Large intestine (tissue), 3 donors: ENCODE measurements at regions not wholly inside any gene's neighbourhood (a gene's known extent, or its start where the extent isn't known, plus 50 kb on each side); places are given as distances from the start of the nearest gene placed in this dataset.

Source experiments
- DNase-seq, 2 donors: peaks; one replicate each; pipeline versions ENCODE4 v3.0.0 to v3.0.0-alpha.2; 2013
- H3K27ac ChIP-seq: one replicate; pipeline ENCODE4 v1.5.1; 2013; ENCODE audit warnings: low read length
- H3K27me3 ChIP-seq: 2 replicates; pipeline ENCODE4 v1.6.1; 2013; ENCODE audit warnings: low read length; ENCODE audit not compliant: control insufficient read depth, insufficient read depth
- H3K36me3 ChIP-seq: 2 replicates; pipeline ENCODE4 v1.6.1; 2013; ENCODE audit warnings: low read length; ENCODE audit not compliant: control insufficient read depth, insufficient read depth
- H3K4me1 ChIP-seq: one replicate; pipeline ENCODE4 v1.6.1; 2013; ENCODE audit warnings: low read length; ENCODE audit not compliant: control insufficient read depth, insufficient read depth
- H3K4me3 ChIP-seq: one replicate; pipeline ENCODE4 v1.5.1; 2013; ENCODE audit warnings: low read length
- H3K9me3 ChIP-seq: one replicate; pipeline ENCODE4 v1.6.1; 2013; ENCODE audit warnings: mild to moderate bottlenecking, low read depth, low read length, moderate library complexity; ENCODE audit not compliant: control insufficient read depth
- WGBS: methylation state at CpG from one replicate; pipeline ENCODE4 v1.1.5; 2013; ENCODE audit warnings: low lambda C conversion rate; ENCODE audit not compliant: insufficient coverage; 5-methylcytosine and 5-hydroxymethylcytosine counted together

DNA sequence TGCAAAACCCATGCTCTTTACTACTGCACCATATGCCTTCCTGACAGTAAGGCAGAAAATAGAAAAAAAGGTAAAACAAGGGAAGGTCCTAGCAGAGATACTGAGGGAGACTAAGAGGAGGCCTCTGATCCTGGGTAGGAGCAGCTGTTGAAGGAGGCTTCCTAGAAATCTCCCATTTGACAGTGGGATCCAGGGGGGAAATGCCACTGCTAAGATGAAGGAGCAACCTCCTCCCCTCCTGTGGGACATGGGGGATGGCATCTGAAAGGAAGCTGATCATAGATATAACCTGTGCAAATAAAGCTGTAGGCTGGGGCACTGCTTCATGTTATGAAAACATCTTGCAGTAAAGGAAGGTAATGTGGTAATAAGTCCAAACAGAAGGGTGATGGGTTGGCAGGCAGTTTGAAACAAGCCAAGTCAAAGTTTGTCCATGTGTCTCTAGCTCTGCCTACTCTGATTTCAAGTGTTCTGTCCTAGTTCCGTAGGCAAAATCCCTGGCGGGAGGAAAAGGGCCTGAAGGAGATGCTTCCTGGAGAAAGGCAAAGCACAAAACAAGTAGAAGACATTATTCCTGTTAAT, 86.7 kb upstream of the EED start:
- Histone ChIP-seq H3K36me3 (no peaks in the 10 kb centered on the region), H3K4me1 (peaks cover 23% of the 10 kb centered on the region), H3K27ac (no peak overlapping the region), H3K4me3 (no peak overlapping the region), H3K27me3 (no peaks in the 10 kb centered on the region), H3K9me3 (no peaks in the 10 kb centered on the region)
- no CpG with 5 or more reads among the region's 2 CpGs for WGBS
- DNase-seq: no peak

DNA sequence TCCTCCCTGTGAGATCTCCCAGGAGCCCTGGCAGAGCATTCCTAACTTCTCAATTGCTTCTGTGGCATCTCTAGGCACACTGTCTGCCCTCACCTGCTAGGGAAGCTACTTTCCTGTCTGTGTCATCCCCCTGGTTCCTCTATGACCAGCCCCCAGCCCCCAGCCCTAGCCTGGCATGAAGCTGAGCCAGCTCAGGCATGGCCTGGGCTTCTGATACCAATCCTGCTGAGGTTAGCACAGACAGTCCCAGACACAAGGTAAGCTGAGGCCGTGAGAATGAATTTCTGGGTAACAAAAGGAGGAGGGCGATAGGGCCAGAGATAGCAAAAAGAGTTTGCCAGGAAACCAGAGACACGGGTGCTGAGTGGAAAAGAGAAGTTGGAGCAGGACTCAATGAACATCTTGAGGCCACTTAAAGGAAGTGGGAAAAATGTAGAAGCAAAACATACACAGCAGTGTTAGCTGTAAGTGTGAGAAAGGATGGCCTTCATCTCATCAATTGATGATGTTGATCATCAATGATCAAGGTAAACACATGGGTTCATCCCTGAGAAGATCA, 87.6 kb upstream of the PICALM start:
- DNase-seq: no peak
- 86% methylated on average over 3 of the region's 3 CpGs for WGBS
- no peaks in the 10 kb centered on the region for H3K36me3 ChIP-seq
- H3K27ac ChIP-seq: no peak overlapping the region
- no peak overlapping the region for H3K4me3 ChIP-seq
- H3K27me3 ChIP-seq: no peaks in the 10 kb centered on the region
- peaks cover 24% of the 10 kb centered on the region for H3K4me1 ChIP-seq
- H3K9me3 ChIP-seq: no peaks in the 10 kb centered on the region

DNA sequence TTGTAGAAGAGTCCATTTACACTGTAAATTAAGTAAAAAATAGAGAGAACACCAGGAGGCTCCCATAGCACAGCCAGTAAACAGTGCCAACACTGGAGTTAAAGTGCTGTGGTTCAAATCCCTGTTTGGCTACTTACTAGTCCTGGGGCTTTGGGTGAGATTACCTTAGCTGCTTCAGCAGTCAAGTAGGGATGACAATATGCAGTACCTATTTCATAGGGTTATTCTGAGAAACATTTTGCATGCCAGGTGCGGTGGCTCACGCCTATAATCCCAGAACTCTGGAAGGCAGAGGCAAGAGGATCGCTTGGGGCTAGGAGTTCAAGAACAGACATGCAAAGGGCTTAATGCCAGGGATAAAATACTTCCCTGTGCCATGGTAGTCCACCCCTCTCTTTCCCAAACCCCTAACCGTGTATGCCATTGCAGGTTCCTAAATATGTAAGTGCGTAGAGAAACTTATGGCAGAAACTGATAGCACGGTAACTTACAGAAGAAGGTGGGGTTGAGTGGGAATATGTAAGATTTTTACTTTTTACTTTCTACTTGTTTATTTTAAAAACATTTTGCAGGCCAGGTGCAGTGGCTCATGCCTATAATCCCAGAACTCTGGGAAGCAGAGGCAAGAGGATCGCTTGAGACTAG, 86.4 kb upstream of the PICALM start:
- Histone ChIP-seq H3K27me3 (no peaks in the 10 kb centered on the region), H3K4me3 (no peak overlapping the region), H3K36me3 (no peaks in the 10 kb centered on the region), H3K27ac (no peak overlapping the region), H3K4me1 (peaks cover 22% of the 10 kb centered on the region), H3K9me3 (no peaks in the 10 kb centered on the region)
- no peak for DNase-seq
- no CpG with 5 or more reads among the region's 7 CpGs for WGBS

DNA sequence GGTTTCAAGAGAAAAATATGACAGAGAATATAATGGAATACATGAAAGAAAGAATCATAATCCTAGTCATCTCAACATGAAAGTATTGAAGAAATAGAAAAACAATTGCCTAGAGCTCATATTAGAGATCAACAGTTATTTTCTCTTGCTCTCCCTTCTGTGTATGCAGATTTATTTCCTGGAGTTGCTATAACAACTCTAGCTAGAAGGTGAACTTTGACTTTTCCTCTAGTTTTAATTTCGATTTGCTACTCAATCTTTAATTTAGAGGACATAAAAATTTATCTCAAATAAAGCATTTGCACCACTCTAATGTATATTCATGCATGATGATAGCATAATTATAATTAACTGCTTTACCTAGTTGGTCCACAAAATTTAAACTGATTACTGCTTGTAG, 84.6 kb upstream of the PICALM start:
- Histone ChIP-seq H3K9me3 (no peaks in the 10 kb centered on the region), H3K27ac (no peak overlapping the region), H3K4me3 (no peak overlapping the region), H3K27me3 (no peaks in the 10 kb centered on the region), H3K4me1 (peaks cover 15% of the 10 kb centered on the region), H3K36me3 (no peaks in the 10 kb centered on the region)
- no peak for DNase-seq
- WGBS: no CpG with 5 or more reads among the region's 1 CpG

DNA sequence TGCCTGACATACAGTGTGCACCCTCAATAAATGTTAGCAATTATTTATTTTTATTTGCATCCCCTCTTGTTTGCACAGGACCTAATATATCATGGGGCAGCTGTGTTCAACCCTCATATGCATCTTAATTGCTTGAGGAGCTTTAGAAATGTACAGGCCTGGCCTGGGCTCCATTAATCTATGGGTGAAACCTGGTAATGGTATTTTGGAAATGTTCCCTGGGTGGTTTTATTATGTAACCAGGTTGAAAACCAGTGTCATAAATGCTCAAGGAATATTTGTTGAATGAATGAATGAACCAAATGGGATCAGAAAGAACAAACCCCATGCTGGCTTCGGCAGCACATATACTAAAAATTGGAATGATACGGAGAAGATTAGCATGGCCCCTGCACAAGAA, 84.0 kb upstream of the PICALM start:
- WGBS: 60% methylated on average over 1 of the region's 2 CpGs
- H3K9me3 ChIP-seq: no peaks in the 10 kb centered on the region
- H3K36me3 ChIP-seq: no peaks in the 10 kb centered on the region
- no peaks in the 10 kb centered on the region for H3K27me3 ChIP-seq
- H3K4me3 ChIP-seq: no peak overlapping the region
- no peak for DNase-seq
- peaks cover 15% of the 10 kb centered on the region for H3K4me1 ChIP-seq
- H3K27ac ChIP-seq: no peak overlapping the region

DNA sequence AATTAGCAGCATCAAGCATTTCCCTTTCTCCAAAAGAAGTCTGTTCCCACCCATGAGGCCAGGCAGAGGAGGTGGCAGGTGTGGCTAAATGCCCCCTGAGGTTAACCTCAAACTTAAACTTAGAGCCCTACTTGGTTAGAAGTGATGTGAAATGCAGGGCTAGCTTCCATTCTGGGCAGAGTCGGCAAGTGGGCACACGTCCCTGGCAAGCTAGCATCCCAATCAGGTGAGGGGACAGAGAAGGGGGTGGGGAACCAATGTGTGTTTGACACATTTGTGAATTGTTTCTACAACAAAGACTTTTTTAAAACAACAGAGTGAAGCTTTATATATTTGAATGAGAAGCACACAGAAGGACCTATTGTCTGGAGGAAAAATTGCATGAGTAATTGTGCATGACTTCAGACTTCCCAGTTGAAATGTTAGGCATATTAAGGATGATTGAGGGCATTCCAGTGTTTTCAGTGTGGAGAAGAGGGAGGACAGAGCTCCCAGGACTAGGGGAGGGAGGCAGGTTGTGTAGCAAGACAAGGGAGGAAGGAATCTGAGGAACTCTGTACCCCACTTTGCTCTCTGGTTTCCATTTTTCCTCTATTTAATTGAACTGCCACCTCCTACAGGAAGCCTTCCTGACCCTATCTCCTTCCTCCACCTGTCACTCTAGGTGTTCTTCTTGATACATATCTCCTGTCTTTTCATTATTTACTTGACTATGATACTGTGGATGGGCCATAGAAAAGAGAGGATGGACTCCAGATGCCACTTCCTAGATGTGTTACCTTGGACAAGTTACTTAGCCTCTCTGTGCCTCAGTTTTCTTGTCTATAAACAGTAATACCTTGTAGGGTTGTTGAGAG, 83.3 kb upstream of the PICALM start:
- no peak overlapping the region for H3K27ac ChIP-seq
- H3K36me3 ChIP-seq: no peaks in the 10 kb centered on the region
- DNase-seq: no peak
- no peak overlapping the region for H3K4me3 ChIP-seq
- no peaks in the 10 kb centered on the region for H3K27me3 ChIP-seq
- H3K9me3 ChIP-seq: no peaks in the 10 kb centered on the region
- peaks cover 15% of the 10 kb centered on the region for H3K4me1 ChIP-seq
- 70% methylated on average over 2 of the region's 2 CpGs for WGBS

DNA sequence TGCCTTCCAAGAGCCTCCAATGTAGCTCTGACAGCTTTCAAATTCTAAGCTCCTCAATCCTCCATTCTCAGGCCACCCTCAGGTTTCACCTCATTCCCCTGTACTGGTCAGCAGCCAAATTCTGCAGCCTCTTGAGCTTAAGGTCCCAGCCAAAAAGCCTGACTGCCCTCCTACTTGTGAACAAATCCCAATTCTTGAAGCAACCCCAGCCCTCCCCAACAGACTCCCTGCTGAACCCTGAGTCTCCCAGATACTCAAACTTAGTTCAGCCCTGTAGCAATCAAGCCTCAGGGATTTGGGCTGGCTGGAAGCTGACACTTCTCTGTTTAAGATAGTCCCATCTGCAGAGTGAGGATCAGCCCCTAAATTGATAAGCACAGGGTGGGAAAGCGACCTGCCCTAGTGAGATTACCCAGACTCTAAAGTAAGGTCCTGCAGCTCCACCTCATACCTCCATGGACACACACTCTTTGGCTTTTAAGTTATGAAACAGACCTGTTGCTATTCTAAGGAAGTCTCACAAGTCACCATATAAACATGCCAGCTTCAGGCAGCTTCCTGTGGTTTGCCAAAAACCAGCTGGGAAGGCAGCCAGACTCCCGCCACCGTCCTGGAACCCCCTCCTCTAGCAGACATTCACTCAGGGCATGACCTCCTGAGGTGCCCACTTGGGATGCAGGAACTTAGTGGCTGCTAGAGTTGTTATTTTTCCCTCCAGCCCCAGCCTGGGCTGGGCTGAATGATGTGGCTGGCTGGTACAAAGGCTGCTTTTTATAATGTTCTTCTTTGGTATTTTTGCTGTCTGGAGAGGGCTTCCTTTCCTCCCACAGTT, 82.5 kb upstream of the PICALM start:
- no CpG with 5 or more reads among the region's 3 CpGs for WGBS
- no peak for DNase-seq
- Histone ChIP-seq H3K4me1 (peaks cover 15% of the 10 kb centered on the region), H3K4me3 (no peak overlapping the region), H3K36me3 (no peaks in the 10 kb centered on the region), H3K27ac (no peak overlapping the region), H3K27me3 (no peaks in the 10 kb centered on the region), H3K9me3 (no peaks in the 10 kb centered on the region)

DNA sequence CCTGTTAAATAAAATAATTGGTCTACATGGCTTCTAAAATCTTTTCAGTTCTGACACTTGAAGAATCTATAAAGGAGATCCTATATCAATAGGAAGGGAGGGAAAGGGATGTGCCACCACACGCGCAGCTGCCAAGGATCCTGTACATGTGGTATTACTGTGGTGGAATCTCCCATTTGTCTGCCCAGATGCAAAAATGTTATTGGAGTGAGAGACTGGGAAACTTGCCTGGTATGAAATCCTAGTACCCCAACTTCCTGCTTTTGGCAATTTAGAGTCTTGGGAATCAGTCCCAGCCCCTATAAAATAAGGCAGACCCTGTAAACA, 81.9 kb upstream of the PICALM start:
- DNase-seq: no peak
- Histone ChIP-seq H3K9me3 (no peaks in the 10 kb centered on the region), H3K27me3 (no peaks in the 10 kb centered on the region), H3K4me3 (no peak overlapping the region), H3K27ac (no peak overlapping the region), H3K4me1 (peaks cover 20% of the 10 kb centered on the region), H3K36me3 (no peaks in the 10 kb centered on the region)
- WGBS: no CpG with 5 or more reads among the region's 2 CpGs

DNA sequence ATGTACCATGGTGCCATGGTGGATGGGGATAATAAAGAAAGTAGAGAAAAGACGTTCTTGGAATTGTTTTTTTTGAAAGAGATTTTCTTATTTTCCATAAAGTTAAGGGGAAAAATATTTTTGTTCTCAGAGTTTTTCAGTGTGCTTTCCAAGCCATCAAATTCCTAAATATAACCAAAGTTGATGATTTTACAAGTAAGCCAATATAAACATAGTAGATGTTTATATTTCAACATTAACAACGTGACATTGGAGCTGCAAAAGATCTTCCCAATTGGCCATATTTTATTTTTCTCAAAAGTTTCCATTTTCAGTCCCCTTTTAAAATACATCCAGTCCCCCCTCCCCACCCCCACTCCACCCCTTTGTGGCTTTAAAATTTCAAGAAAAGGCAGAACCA, 80.9 kb upstream of the PICALM start:
- DNase-seq: no peak
- no peaks in the 10 kb centered on the region for H3K36me3 ChIP-seq
- no peak overlapping the region for H3K27ac ChIP-seq
- H3K4me1 ChIP-seq: peaks cover 27% of the 10 kb centered on the region
- WGBS: 100% methylated on average over 1 of the region's 2 CpGs
- no peak overlapping the region for H3K4me3 ChIP-seq
- no peaks in the 10 kb centered on the region for H3K9me3 ChIP-seq
- H3K27me3 ChIP-seq: no peaks in the 10 kb centered on the region

DNA sequence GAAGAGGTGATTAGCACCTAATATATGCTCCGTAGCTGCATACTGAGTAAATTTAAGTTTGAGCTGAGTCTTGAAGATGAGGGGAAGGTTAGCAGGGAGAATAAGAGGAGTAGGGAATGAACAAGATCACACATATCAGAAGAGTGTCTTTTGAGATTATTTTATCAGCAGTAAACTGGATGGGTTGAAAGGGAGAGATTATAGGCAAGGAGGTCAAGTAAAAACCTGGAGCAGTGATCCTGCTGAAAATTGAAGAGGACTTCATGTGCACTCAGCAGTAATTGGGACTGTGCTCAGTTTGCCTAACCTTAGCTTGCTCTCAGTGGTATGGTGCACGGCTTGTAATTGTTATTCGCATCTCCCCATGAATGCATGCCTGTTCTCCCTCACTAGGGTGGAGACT, 79.5 kb upstream of the PICALM start:
- WGBS: 80% methylated on average over 1 of the region's 3 CpGs
- DNase-seq: no peak

More for the DNA sequence above, 79.5 kb upstream of the PICALM start:
- no peak overlapping the region for H3K27ac ChIP-seq
- peaks cover 31% of the 10 kb centered on the region for H3K4me1 ChIP-seq
- H3K36me3 ChIP-seq: no peaks in the 10 kb centered on the region
- no peaks in the 10 kb centered on the region for H3K9me3 ChIP-seq
- H3K27me3 ChIP-seq: no peaks in the 10 kb centered on the region
- H3K4me3 ChIP-seq: no peak overlapping the region
